Psoas muscle (tissue), 7 donors: ENCODE measurements at regions not wholly inside any gene's neighbourhood (a gene's known extent, or its start where the extent isn't known, plus 50 kb on each side); places are given as distances from the start of the nearest gene placed in this dataset.

Experiments
- ATAC-seq, 4 donors: fragments of 200-7000 bp; cut with Tn5 transposase; one replicate each; pipeline ENCODE4 v1.9.1; 2020; ENCODE audit warnings: moderate library complexity in 3 of 4, mild to moderate bottlenecking in 2 of 4
- DNase-seq, 2 donors: peaks; one replicate each; pipeline ENCODE4 v3.0.0-alpha.2; 2020
- H3K27ac ChIP-seq: fragments of 200-600 bp; one replicate; pipeline ENCODE4 v1.8.0; 2022
- H3K27me3 ChIP-seq, 3 donors: fragments of 200-600 bp in 1 of 3; one replicate each; pipeline versions ENCODE4 v1.6.1 to v1.8.0; 2013 to 2022; ENCODE audit warnings: low read length in 2 of 3, mild to moderate bottlenecking in 2 of 3, moderate library complexity in 1 of 3; ENCODE audit not compliant: insufficient read depth in 3 of 3
- H3K36me3 ChIP-seq, 2 donors: fragments of 200-600 bp in 1 of 2; one replicate each; pipeline versions ENCODE4 v1.6.1 to v1.8.0; 2013 to 2022; ENCODE audit warnings: low read depth in 1 of 2, mild to moderate bottlenecking in 1 of 2, moderate library complexity in 1 of 2; ENCODE audit not compliant: insufficient read depth in 1 of 2
- H3K4me1 ChIP-seq: fragments of 200-600 bp; one replicate; pipeline ENCODE4 v1.8.0; 2022
- H3K4me3 ChIP-seq: fragments of 200-600 bp; one replicate; pipeline ENCODE4 v1.8.0; 2022; ENCODE audit warnings: mild to moderate bottlenecking
- H3K9me3 ChIP-seq: fragments of 200-600 bp; one replicate; pipeline ENCODE4 v1.8.0; 2022
- CTCF ChIP-seq: fragments of 200-600 bp; IDR thresholded peaks from one replicate; pipeline ENCODE4 v1.8.0; 2022; ENCODE audit warnings: antibody characterized with exemption
- WGBS, 3 donors: extraction: QIAGEN DNeasy Blood & Tissue Kit; methylation state at CpG; one replicate each; pipeline versions ENCODE4 v1.1.6 to v1.1.7; 2013; 5-methylcytosine and 5-hydroxymethylcytosine counted together
- intact Hi-C, 2 donors: fragments of 100-400 bp; cut with DNase I; formaldehyde crosslinking; loops; one replicate each; pipeline versions ENCODE4 v1.11.0 to v1.14.2; 2022
- donor health status: healthy with polysubstance abuse.
- donor health status: DM: no; HTN: no; CAD: no; lungs with moderate emphysema.
- donor health status: Bipolar disorder and iron deficiency.
- donor health status: healthy.
- donor health status: DM: yes; HTN: yes; CAD: no.
- donor health status: DM: no; HTN: no; CAD: no.
- donor health status: DM: yes; HTN: yes; CAD: no.

DNA sequence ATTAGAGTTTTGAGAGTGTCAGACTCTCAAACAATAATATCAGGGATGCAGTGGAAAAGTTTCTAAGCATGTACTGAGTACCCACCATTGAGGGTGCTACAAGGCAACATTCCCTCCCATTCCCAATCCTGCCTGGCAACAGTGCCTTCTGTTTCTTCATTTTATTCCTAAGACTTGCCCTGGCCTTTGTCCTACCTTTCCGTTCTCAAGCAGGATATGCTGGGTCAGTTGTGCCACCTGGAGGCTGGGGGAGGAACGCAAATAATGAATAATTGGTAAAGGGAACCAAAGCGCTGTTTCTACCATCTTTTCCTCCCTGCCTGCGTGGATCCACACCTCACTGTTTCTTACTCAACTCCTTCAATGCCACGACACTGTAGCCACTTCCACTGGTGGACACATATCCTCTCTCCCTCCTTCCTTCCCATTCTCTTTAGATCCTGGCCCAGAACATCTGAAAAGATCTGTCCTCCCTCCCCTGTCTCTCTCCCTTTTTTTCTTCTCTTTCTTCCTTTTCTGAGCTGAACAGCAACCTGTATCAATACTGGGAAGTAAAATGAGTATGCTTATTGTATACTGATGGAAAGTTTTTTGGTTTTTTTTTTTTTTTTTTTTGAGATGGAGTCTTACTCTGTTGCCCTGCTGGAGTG, 149.5 kb downstream of the C9orf152 start:
- Histone ChIP-seq H3K9me3 (no peaks in the 10 kb centered on the region), H3K4me1 (no peaks in the 10 kb centered on the region), H3K4me3 (no peak overlapping the region), H3K27ac (no peak overlapping the region), H3K36me3 (no peaks in the 10 kb centered on the region), H3K27me3 (peaks cover 0 to 4% (median 0%) of the 10 kb centered on the region in 3 donors)
- peak; percentile 69 for TF ChIP-seq CTCF
- WGBS, 3 donors = 60 to 65% (median 65%) methylated on average over 5 of the region's 5 CpGs
- DNase-seq (peak in 1 of 2 donors; percentile 29), ATAC-seq (peak; percentile 66 to 85 (median 79))
- intact Hi-C loops = loop anchor here (1.0 to 5.0 kb wide), 4 partner anchors 155 to 486 kb away; no protein-coding TSS in a partner anchor

DNA sequence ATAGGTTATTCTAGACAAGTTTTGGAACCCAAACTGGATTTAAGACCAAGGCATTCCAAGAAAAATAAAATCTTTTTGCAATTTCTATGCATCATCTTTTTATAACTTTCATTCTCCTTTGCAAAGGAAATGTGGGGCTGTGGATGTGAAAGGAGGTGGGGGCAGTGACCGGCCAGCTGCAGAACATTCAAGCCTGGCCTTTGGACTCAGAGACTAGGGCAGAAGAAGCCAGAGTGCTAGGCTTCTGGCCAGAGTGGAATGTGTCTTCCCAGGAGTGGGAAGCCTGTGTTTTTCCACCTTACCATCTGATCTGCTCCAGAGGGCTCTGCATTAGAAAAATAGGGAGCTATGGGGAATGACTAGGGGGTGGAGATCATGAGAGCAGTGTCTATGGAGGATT, 148.5 kb downstream of the C9orf152 start:
- DNase-seq = no peak
- TF ChIP-seq CTCF = no peak
- Histone ChIP-seq H3K4me3 (no peak overlapping the region), H3K27me3 (no peaks in the 10 kb centered on the region), H3K4me1 (no peaks in the 10 kb centered on the region), H3K9me3 (no peaks in the 10 kb centered on the region), H3K27ac (no peak overlapping the region), H3K36me3 (no peaks in the 10 kb centered on the region)
- no peak for ATAC-seq
- intact Hi-C loops = loop anchor here (5.0 kb wide), 3 partner anchors 157 to 487 kb away; no protein-coding TSS in a partner anchor
- WGBS, 3 donors = 56 to 64% (median 58%) methylated on average over 1 of the region's 1 CpG

GRCh38 chr9:110064803-110065202, 143.2 kb downstream of the C9orf152 start:
- TF ChIP-seq CTCF = no peak
- intact Hi-C loops = no loop called here
- H3K36me3 ChIP-seq = no peaks in the 10 kb centered on the region
- no peak overlapping the region for H3K4me3 ChIP-seq
- peaks cover 4% of the 10 kb centered on the region for H3K4me1 ChIP-seq
- ATAC-seq (no peak), DNase-seq (no peak)
- H3K27ac ChIP-seq = no peak overlapping the region
- 69 to 76% (median 75%) methylated on average over 5 of the region's 5 CpGs for WGBS, 3 donors
- no peaks in the 10 kb centered on the region for H3K27me3 ChIP-seq
- H3K9me3 ChIP-seq = no peaks in the 10 kb centered on the region

- intact Hi-C loops = no loop called here
- no peak overlapping the region for H3K4me3 ChIP-seq
- no peaks in the 10 kb centered on the region for H3K27me3 ChIP-seq
- H3K36me3 ChIP-seq = no peaks in the 10 kb centered on the region
- TF ChIP-seq CTCF = no peak
- DNase-seq (no peak), ATAC-seq (no peak)
- no peak overlapping the region for H3K27ac ChIP-seq
- H3K4me1 ChIP-seq = peaks cover 4% of the 10 kb centered on the region
- no peaks in the 10 kb centered on the region for H3K9me3 ChIP-seq
- 86 to 94% (median 87%) methylated on average over 2 of the region's 2 CpGs for WGBS, 3 donors
These were observed 142.4 kb downstream of the C9orf152 start for GRCh38 chr9:110065532-110065931.
